ENCODE measurements at regions not wholly inside any gene's neighbourhood (a gene's known extent, or its start where the extent isn't known, plus 50 kb on each side); places are given as distances from the start of the nearest gene placed in this dataset.

GRCh38 chr6:159118924-159119323 lies 50.3 kb upstream of the FNDC1 start:
- DNase-seq (ENCODE audit: low read depth, low spot score) (no peak), FAIRE-seq (no peak)
- intact Hi-C loops (cut with micrococcal nuclease): no loop called here
- TF ChIP-seq GATA2 (IDR thresholded peaks at IDR 0.05; ENCODE audit: insufficient read depth, insufficient read length, low read depth, low read length): no peak
- no peak for TF ChIP-seq POLR2A (IDR thresholded peaks at IDR 0.05; ENCODE audit: low read depth, low read length)
- TF ChIP-seq FOS (IDR thresholded peaks at IDR 0.05; ENCODE audit: borderline replicate concordance, insufficient read depth, low read length): no peak
- no peak for TF ChIP-seq MYC (IDR thresholded peaks at IDR 0.05; ENCODE audit: low read depth, low read length)
- H3K9me3 ChIP-seq (replicated peaks; ENCODE audit: control insufficient read depth, insufficient read depth, low read length): no peaks in the 10 kb centered on the region
- CTCF ChIA-PET: no interaction called here
- no peak overlapping the region for H3K4me2 ChIP-seq (ENCODE audit: insufficient read depth, low read length)
- no peak overlapping the region for H3K9ac ChIP-seq (replicated peaks; ENCODE audit: extremely low read depth, insufficient read depth, low read length)
- no peak overlapping the region for H3K27ac ChIP-seq (ENCODE audit: insufficient read depth, low read depth, low read length)
- H3K4me1 ChIP-seq (ENCODE audit: control insufficient read depth, extremely low read depth, insufficient read depth, low read length): no peaks in the 10 kb centered on the region
- H3K36me3 ChIP-seq (ENCODE audit: control insufficient read depth in 2 of 2, extremely low read depth in 1 of 2, insufficient read depth in 2 of 2, low read length in 2 of 2): no peaks in the 10 kb centered on the region
- H3K27me3 ChIP-seq (ENCODE audit: control insufficient read depth in 2 of 2, insufficient read depth in 2 of 2, low read length in 2 of 2): no peaks in the 10 kb centered on the region
- no peak overlapping the region for H2AFZ ChIP-seq (ENCODE audit: low read depth, low read length)
- H3K79me2 ChIP-seq (ENCODE audit: control insufficient read depth, insufficient read depth, low read length): no peaks in the 10 kb centered on the region
- H3K9me1 ChIP-seq (replicated peaks; ENCODE audit: control insufficient read depth, extremely low read depth, insufficient read depth, low read length): no peaks in the 10 kb centered on the region
- no peak overlapping the region for H3K4me3 ChIP-seq (replicated peaks in 1 of 3; ENCODE audit: insufficient read depth in 1 of 3, low read depth in 1 of 3, low read length in 3 of 3)
- POLR2A ChIA-PET: no interaction called here
- H4K20me1 ChIP-seq (replicated peaks; ENCODE audit: control insufficient read depth, extremely low read depth, insufficient read depth, low read length): no peaks in the 10 kb centered on the region
- BruUV-seq (replicated peaks): no TSS peak
- dilution Hi-C loops (cut with MboI; ENCODE audit: extremely low pct_ligation_motif_present, low sequenced_read_pairs): no loop called here

DNA sequence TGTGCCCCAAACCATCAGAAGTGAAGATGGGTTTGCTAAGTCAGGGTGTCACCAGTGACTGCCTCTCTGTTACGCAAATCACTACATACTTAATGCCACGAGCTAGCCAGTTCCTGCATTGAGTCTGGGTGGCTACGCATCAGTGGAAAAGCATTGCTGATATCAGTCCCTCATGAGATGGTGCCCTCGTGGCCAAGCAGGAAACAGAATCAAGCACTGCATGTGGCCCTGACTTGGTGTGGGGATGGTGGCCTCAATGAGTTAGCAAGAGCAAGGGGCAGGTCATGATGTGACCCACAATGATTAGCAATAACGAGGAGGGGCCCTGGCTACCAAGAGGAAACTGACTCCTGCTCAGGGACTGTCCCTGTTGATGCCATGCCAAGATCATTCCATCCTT lies 51.6 kb upstream of the FNDC1 start:
- H3K4me1 ChIP-seq (ENCODE audit: control insufficient read depth, extremely low read depth, insufficient read depth, low read length): no peaks in the 10 kb centered on the region
- no peaks in the 10 kb centered on the region for H3K27me3 ChIP-seq (ENCODE audit: control insufficient read depth in 2 of 2, insufficient read depth in 2 of 2, low read length in 2 of 2)
- H3K4me3 ChIP-seq (replicated peaks in 1 of 3; ENCODE audit: insufficient read depth in 1 of 3, low read depth in 1 of 3, low read length in 3 of 3): no peak overlapping the region
- no peak overlapping the region for H2AFZ ChIP-seq (ENCODE audit: low read depth, low read length)
- no peak overlapping the region for H3K27ac ChIP-seq (ENCODE audit: insufficient read depth, low read depth, low read length)
- H3K9me1 ChIP-seq (replicated peaks; ENCODE audit: control insufficient read depth, extremely low read depth, insufficient read depth, low read length): no peaks in the 10 kb centered on the region
- intact Hi-C loops (cut with micrococcal nuclease) (no loop called here), dilution Hi-C loops (cut with MboI; ENCODE audit: extremely low pct_ligation_motif_present, low sequenced_read_pairs) (no loop called here)
- BruUV-seq (replicated peaks): no TSS peak
- no peak for TF ChIP-seq POLR2A (IDR thresholded peaks at IDR 0.05; ENCODE audit: low read depth, low read length)
- TF ChIP-seq GATA2 (IDR thresholded peaks at IDR 0.05; ENCODE audit: insufficient read depth, insufficient read length, low read depth, low read length): no peak
- TF ChIP-seq CTCF (IDR thresholded peaks at IDR 0.05; ENCODE audit: extremely low read depth in 1 of 2, insufficient read depth in 1 of 2, low read depth in 1 of 2, low read length in 2 of 2): no peak
- TF ChIP-seq MAX (IDR thresholded peaks at IDR 0.05; ENCODE audit: insufficient read depth, insufficient read length): no peak
- no peak for TF ChIP-seq EZH2 (IDR thresholded peaks at IDR 0.05; ENCODE audit: borderline replicate concordance, low read depth, low read length, severe bottlenecking)
- TF ChIP-seq MYC (IDR thresholded peaks at IDR 0.05; ENCODE audit: low read depth, low read length): no peak
- TF ChIP-seq FOS (IDR thresholded peaks at IDR 0.05; ENCODE audit: borderline replicate concordance, insufficient read depth, low read length): no peak
- TF ChIP-seq POLR2AphosphoS5 (IDR thresholded peaks at IDR 0.05; ENCODE audit: insufficient read depth, low read depth, low read length): no peak
- TF ChIP-seq JUN (IDR thresholded peaks at IDR 0.05; ENCODE audit: borderline replicate concordance, insufficient read depth, insufficient read length, low read depth): no peak
- POLR2A ChIA-PET: no interaction called here
- no peaks in the 10 kb centered on the region for H3K9me3 ChIP-seq (replicated peaks; ENCODE audit: control insufficient read depth, insufficient read depth, low read length)
- H3K9ac ChIP-seq (replicated peaks; ENCODE audit: extremely low read depth, insufficient read depth, low read length): no peak overlapping the region
- no peaks in the 10 kb centered on the region for H3K36me3 ChIP-seq (ENCODE audit: control insufficient read depth in 2 of 2, extremely low read depth in 1 of 2, insufficient read depth in 2 of 2, low read length in 2 of 2)
- DNase-seq (ENCODE audit: low read depth, low spot score): no peak
- no peak for FAIRE-seq
- H4K20me1 ChIP-seq (replicated peaks; ENCODE audit: control insufficient read depth, extremely low read depth, insufficient read depth, low read length): no peaks in the 10 kb centered on the region
- CTCF ChIA-PET: no interaction called here
- no peak overlapping the region for H3K4me2 ChIP-seq (ENCODE audit: insufficient read depth, low read length)
- H3K79me2 ChIP-seq (ENCODE audit: control insufficient read depth, insufficient read depth, low read length): no peaks in the 10 kb centered on the region
